HUES6 (cell line): ENCODE measurements at regions not wholly inside any gene's neighbourhood (a gene's known extent, or its start where the extent isn't known, plus 50 kb on each side); places are given as distances from the start of the nearest gene placed in this dataset.

ENCODE experiments used
- H3K27ac ChIP-seq: 2 replicates; pipeline ENCODE4 v1.7.0; 2013; ENCODE audit warnings: low read depth, mild to moderate bottlenecking, low read length, inconsistent platforms
- H3K27me3 ChIP-seq: 2 replicates; pipeline ENCODE4 v1.6.1; 2013; ENCODE audit warnings: low read length; ENCODE audit not compliant: control insufficient read depth, insufficient read depth
- H3K36me3 ChIP-seq: 2 replicates; pipeline ENCODE4 v1.6.1; 2013; ENCODE audit warnings: low read length; ENCODE audit not compliant: control insufficient read depth, insufficient read depth
- H3K4me1 ChIP-seq: 2 replicates; pipeline ENCODE4 v1.6.1; 2013; ENCODE audit warnings: low read length; ENCODE audit not compliant: control insufficient read depth, insufficient read depth
- H3K4me3 ChIP-seq: 2 replicates; pipeline ENCODE4 v1.5.1; 2013; ENCODE audit warnings: low read depth, low read length
- H3K9ac ChIP-seq: one replicate; pipeline ENCODE4 v1.6.1; 2013; ENCODE audit warnings: mild to moderate bottlenecking, low read length
- H3K9me3 ChIP-seq: 2 replicates; pipeline ENCODE4 v1.6.1; 2013; ENCODE audit warnings: low read depth, low read length; ENCODE audit not compliant: control insufficient read depth, insufficient read depth

GRCh38 chr16:61390965-61391637 is 645.1 kb downstream of the CDH8 start:
- H3K4me1 ChIP-seq = no peaks in the 10 kb centered on the region
- no peaks in the 10 kb centered on the region for H3K9me3 ChIP-seq
- H3K27me3 ChIP-seq = no peaks in the 10 kb centered on the region
- no peak overlapping the region for H3K9ac ChIP-seq
- H3K36me3 ChIP-seq = no peaks in the 10 kb centered on the region
- H3K4me3 ChIP-seq = no peak overlapping the region
- no peak overlapping the region for H3K27ac ChIP-seq

GRCh38 chr16:61385392-61386071 is 650.7 kb downstream of the CDH8 start:
- Histone ChIP-seq H3K4me1 (no peaks in the 10 kb centered on the region), H3K27ac (no peak overlapping the region), H3K4me3 (no peak overlapping the region), H3K9ac (no peak overlapping the region), H3K27me3 (no peaks in the 10 kb centered on the region), H3K36me3 (no peaks in the 10 kb centered on the region), H3K9me3 (no peaks in the 10 kb centered on the region)

- H3K9me3 ChIP-seq = no peaks in the 10 kb centered on the region
- H3K27ac ChIP-seq = no peak overlapping the region
- no peaks in the 10 kb centered on the region for H3K36me3 ChIP-seq
- H3K9ac ChIP-seq = no peak overlapping the region
- H3K27me3 ChIP-seq = no peaks in the 10 kb centered on the region
- H3K4me3 ChIP-seq = no peak overlapping the region
- H3K4me1 ChIP-seq = no peaks in the 10 kb centered on the region
Measured at GRCh38 chr16:61382435-61382834, 653.8 kb downstream of the CDH8 start.

DNA sequence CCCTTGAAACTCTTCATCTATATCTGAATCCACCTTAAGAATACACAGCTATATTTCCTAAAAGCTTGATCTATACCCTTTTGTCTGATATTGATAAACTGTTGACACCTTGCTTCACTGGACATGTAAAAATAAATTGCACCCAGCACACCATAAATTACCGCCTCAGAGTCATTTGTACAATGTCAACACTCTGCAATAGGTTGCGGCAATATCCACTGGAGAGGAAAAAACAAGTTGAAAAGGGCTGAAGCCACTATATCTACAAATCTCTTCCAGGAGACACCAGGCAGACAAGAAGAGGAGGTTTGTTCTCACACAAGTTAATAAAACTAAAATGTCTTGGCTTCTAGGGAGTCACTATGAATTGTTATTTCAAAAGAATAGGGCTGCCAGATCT is 656.9 kb downstream of the CDH8 start:
- H3K9ac ChIP-seq = no peak overlapping the region
- no peak overlapping the region for H3K4me3 ChIP-seq
- no peaks in the 10 kb centered on the region for H3K9me3 ChIP-seq
- H3K36me3 ChIP-seq = no peaks in the 10 kb centered on the region
- no peaks in the 10 kb centered on the region for H3K27me3 ChIP-seq
- H3K4me1 ChIP-seq = no peaks in the 10 kb centered on the region
- H3K27ac ChIP-seq = no peak overlapping the region

DNA sequence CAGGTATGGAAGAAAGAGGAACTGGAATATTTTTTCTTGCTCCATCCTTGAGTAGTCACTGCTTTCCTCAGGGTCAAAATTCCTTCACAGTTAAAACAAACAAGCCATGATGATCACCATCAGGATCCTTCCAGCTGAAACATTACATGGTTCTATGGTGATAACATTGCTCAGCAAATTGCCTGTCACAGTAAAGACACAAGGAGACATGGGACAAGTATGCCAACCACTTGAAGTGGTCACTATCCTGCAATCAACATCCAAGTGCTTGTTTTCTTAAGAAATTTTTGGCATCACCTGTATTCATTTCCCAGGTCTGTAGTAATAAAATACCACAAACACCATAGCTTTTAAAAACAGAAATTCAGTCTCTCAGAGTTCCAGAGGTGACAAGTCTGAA is 662.2 kb downstream of the CDH8 start:
- Histone ChIP-seq H3K9ac (no peak overlapping the region), H3K9me3 (no peaks in the 10 kb centered on the region), H3K27me3 (no peaks in the 10 kb centered on the region), H3K36me3 (no peaks in the 10 kb centered on the region), H3K27ac (no peak overlapping the region), H3K4me3 (no peak overlapping the region), H3K4me1 (no peaks in the 10 kb centered on the region)

- H3K27ac ChIP-seq = no peak overlapping the region
- H3K4me3 ChIP-seq = no peak overlapping the region
- no peak overlapping the region for H3K9ac ChIP-seq
- H3K9me3 ChIP-seq = no peaks in the 10 kb centered on the region
- no peaks in the 10 kb centered on the region for H3K4me1 ChIP-seq
- no peaks in the 10 kb centered on the region for H3K27me3 ChIP-seq
- H3K36me3 ChIP-seq = no peaks in the 10 kb centered on the region
Measured at GRCh38 chr16:61371881-61372280, 664.4 kb downstream of the CDH8 start.

DNA sequence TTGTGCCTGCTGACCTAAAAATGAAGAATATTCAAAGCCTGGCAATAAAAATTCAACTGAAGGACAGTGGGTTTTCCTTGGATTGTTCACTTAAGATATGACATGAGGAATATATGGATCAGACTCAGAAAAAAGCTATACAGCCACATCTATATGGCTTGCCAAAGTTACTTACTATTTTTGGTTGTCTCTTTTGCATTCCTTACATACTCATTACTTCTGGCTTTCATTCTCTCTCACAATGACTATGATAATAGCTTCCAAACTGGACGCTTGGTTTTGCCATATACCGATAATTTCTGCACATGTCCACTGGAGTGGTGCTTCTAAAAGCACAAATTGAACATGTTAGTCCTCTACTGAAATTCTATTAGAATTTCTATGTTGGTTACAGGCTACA is 664.9 kb downstream of the CDH8 start:
- H3K36me3 ChIP-seq = no peaks in the 10 kb centered on the region
- H3K9me3 ChIP-seq = no peaks in the 10 kb centered on the region
- no peaks in the 10 kb centered on the region for H3K4me1 ChIP-seq
- no peaks in the 10 kb centered on the region for H3K27me3 ChIP-seq
- H3K4me3 ChIP-seq = no peak overlapping the region
- no peak overlapping the region for H3K9ac ChIP-seq
- no peak overlapping the region for H3K27ac ChIP-seq

GRCh38 chr16:61370564-61370963 is 665.7 kb downstream of the CDH8 start:
- Histone ChIP-seq H3K9ac (no peak overlapping the region), H3K9me3 (no peaks in the 10 kb centered on the region), H3K4me3 (no peak overlapping the region), H3K36me3 (no peaks in the 10 kb centered on the region), H3K4me1 (no peaks in the 10 kb centered on the region), H3K27me3 (no peaks in the 10 kb centered on the region), H3K27ac (no peak overlapping the region)

DNA sequence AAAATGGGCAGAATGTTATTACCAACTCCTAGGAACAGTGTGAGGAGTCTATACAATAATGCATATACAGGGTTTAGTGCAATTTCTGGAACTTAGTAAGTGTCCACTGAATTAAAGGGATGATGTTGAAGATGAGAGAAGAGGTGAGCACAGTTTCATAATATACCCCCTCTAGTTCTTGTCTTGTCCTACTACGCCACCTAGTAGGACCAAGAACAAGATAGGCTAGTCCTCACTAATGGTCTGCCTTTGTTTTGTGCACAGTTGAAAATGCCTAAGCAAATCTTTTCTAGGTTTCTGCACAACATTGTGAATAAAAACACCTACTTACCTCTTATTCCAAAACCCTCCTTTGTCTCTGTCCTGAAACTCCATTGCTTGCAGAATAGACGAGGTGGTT is 670.2 kb downstream of the CDH8 start:
- Histone ChIP-seq H3K9ac (no peak overlapping the region), H3K4me1 (no peaks in the 10 kb centered on the region), H3K27me3 (no peaks in the 10 kb centered on the region), H3K9me3 (no peaks in the 10 kb centered on the region), H3K27ac (no peak overlapping the region), H3K4me3 (no peak overlapping the region), H3K36me3 (no peaks in the 10 kb centered on the region)

DNA sequence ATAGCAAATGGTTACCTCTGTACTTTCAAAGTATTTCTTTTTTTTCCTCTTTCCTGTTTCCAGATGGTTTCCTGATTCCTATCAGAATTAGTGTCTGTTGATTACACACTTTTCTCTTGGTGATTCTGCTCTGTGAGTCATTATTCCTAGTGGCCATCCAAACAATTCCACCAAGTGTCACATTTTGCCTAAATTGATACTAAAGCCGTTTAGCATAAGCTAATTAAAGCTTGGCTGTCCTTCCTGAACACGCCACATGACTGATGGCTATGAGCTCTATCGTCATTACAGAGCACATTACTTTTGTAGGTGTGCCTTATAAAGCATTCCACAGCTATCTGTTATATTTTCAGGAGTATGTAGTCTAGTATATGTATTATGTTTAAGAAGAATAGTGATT is 671.2 kb downstream of the CDH8 start:
- H3K36me3 ChIP-seq = no peaks in the 10 kb centered on the region
- H3K9me3 ChIP-seq = no peaks in the 10 kb centered on the region
- no peak overlapping the region for H3K27ac ChIP-seq
- H3K4me3 ChIP-seq = no peak overlapping the region
- H3K4me1 ChIP-seq = no peaks in the 10 kb centered on the region
- H3K27me3 ChIP-seq = no peaks in the 10 kb centered on the region
- no peak overlapping the region for H3K9ac ChIP-seq

GRCh38 chr16:61362585-61362984 is 673.7 kb downstream of the CDH8 start:
- Histone ChIP-seq H3K9ac (no peak overlapping the region), H3K4me3 (no peak overlapping the region), H3K36me3 (no peaks in the 10 kb centered on the region), H3K27me3 (no peaks in the 10 kb centered on the region), H3K4me1 (no peaks in the 10 kb centered on the region), H3K27ac (no peak overlapping the region), H3K9me3 (no peaks in the 10 kb centered on the region)
